ENCODE measurements at regions not wholly inside any gene's neighbourhood (a gene's known extent, or its start where the extent isn't known, plus 50 kb on each side); places are given as distances from the start of the nearest gene placed in this dataset.

- no peak for TF ChIP-seq TSHZ2 (CRISPR knock-in tag; IDR thresholded peaks at IDR 0.05)
These were observed 88.4 kb upstream of the SPIN4 start (continued) for GRCh38 chrX:63439580-63439979.

- TF ChIP-seq TCF4 (CRISPR knock-in tag; IDR thresholded peaks at IDR 0.05; ENCODE audit: borderline replicate concordance) (no peak), CSDC2 (CRISPR knock-in tag; IDR thresholded peaks at IDR 0.05) (no peak), PPARA (CRISPR knock-in tag; IDR thresholded peaks at IDR 0.05; ENCODE audit: borderline replicate concordance) (no peak), ZNF8 (CRISPR knock-in tag; IDR thresholded peaks at IDR 0.05) (no peak), ZNF565 (CRISPR knock-in tag; conservative IDR thresholded peaks at IDR 0.05; ENCODE audit: low read depth) (no peak), OSR1 (CRISPR knock-in tag; IDR thresholded peaks at IDR 0.05) (no peak), RARB (CRISPR knock-in tag; IDR thresholded peaks at IDR 0.05) (no peak), TSHZ2 (CRISPR knock-in tag; IDR thresholded peaks at IDR 0.05) (no peak), ISL1 (CRISPR knock-in tag; IDR thresholded peaks at IDR 0.05) (no peak), ESRRG (CRISPR knock-in tag; IDR thresholded peaks at IDR 0.05) (no peak), ZC3H10 (CRISPR knock-in tag; IDR thresholded peaks at IDR 0.05) (no peak), GLIS3 (CRISPR knock-in tag; IDR thresholded peaks at IDR 0.05) (no peak), BACH2 (CRISPR knock-in tag; IDR thresholded peaks at IDR 0.05; ENCODE audit: borderline replicate concordance) (no peak), SNAI2 (CRISPR knock-in tag; IDR thresholded peaks at IDR 0.05) (no peak), ARNTL (CRISPR knock-in tag; IDR thresholded peaks at IDR 0.05; ENCODE audit: borderline replicate concordance, low read depth) (no peak), PATZ1 (CRISPR knock-in tag; IDR thresholded peaks at IDR 0.05; ENCODE audit: borderline replicate concordance) (no peak), CSRNP3 (CRISPR knock-in tag; IDR thresholded peaks at IDR 0.05) (no peak)
- TF ChIP-seq, protein P1, sequence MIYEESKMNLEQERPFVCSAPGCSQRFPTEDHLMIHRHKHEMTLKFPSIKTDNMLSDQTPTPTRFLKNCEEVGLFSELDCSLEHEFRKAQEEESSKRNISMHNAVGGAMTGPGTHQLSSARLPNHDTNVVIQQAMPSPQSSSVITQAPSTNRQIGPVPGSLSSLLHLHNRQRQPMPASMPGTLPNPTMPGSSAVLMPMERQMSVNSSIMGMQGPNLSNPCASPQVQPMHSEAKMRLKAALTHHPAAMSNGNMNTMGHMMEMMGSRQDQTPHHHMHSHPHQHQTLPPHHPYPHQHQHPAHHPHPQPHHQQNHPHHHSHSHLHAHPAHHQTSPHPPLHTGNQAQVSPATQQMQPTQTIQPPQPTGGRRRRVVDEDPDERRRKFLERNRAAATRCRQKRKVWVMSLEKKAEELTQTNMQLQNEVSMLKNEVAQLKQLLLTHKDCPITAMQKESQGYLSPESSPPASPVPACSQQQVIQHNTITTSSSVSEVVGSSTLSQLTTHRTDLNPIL (CRISPR knock-in tag; IDR thresholded peaks at IDR 0.05; ENCODE audit: low read depth) = no peak
- TF ChIP-seq, protein P2, sequence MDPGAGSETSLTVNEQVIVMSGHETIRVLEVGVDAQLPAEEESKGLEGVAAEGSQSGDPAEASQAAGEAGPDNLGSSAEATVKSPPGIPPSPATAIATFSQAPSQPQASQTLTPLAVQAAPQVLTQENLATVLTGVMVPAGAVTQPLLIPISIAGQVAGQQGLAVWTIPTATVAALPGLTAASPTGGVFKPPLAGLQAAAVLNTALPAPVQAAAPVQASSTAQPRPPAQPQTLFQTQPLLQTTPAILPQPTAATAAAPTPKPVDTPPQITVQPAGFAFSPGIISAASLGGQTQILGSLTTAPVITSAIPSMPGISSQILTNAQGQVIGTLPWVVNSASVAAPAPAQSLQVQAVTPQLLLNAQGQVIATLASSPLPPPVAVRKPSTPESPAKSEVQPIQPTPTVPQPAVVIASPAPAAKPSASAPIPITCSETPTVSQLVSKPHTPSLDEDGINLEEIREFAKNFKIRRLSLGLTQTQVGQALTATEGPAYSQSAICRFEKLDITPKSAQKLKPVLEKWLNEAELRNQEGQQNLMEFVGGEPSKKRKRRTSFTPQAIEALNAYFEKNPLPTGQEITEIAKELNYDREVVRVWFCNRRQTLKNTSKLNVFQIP (CRISPR knock-in tag; IDR thresholded peaks at IDR 0.05; ENCODE audit: borderline replicate concordance, low read depth) = no peak
- no peak for ATAC-seq
These were observed 85.7 kb upstream of the SPIN4 start for GRCh38 chrX:63436865-63437264.

Measured in SK-N-SH treated with all-trans-retinoic acid at 6 μM for 48 hours (cell line).